HG03159 (cell line): ENCODE measurements at regions not wholly inside any gene's neighbourhood (a gene's known extent, or its start where the extent isn't known, plus 50 kb on each side); places are given as distances from the start of the nearest gene placed in this dataset.

Experiments used
- ATAC-seq: cut with Tn5 transposase; IDR thresholded peaks from one replicate; pipeline ENCODE4 v1.9.1; 2021; ENCODE audit warnings: mild to moderate bottlenecking, moderate library complexity; ENCODE audit not compliant: unreplicated experiment

DNA sequence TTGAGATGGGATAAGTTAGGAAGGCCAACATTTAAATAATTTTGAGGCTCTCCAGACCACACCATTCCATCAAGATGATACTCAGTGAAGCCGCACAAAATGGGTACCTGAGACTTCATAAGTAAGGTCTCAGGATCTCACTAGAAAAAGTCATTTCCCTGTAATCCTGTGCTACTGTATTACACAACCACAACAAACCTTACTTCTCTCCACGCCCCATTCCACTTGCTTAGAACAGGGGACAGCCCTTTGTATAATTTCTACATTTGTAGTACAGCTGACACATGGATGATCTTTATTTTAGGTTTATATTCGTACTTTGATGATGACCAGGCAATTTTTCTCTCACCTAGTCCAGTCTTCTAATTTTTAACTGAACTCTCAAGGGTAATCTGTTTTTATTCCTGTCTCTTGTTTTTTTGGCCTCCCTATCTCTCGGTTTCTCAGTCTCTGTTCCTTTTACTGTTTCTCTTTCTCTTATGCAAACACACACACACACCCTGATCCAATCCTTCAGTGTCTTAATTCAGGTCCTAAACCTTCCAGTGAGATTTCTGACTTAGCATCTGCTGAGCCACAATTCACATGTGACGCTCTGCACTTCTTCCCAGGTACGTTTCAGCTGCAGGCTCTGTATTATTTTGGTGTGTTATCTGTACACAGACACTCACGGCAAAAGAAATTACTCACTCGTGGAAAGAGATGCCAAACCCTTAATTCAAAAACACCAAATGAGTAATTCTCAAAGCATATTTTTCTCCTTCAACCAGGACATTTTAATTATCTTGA is 223.2 kb upstream of the THBS1 start:
- ATAC-seq, result no peak

DNA sequence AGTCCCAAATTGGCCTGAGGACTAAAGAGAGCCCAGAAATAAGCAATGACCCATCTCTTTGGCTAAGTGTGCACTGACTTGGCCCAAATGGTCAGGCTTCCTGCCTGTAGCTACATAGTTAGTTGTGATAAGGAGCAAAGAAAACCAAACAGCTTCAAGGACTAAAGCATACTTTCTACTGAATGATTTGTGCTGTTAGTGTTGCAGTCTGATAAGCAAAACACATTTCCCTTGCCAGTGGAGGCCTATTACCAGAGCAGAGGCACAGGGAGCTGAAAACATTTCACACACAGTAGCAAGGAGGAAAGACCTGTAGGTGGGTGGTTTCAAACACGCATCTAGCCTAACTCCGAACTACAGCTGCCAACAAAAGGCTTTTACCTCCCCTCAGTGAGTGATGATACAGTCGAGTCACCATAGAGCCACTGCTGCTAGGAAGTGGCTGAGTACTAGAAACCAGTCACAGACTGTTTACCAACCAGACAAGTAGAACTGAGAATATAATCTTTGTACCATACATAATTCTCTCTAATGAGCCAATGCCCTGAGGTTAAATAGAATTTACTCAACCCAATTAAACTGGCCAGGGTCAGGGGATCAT is 222.3 kb upstream of the THBS1 start:
- ATAC-seq, result no peak

DNA sequence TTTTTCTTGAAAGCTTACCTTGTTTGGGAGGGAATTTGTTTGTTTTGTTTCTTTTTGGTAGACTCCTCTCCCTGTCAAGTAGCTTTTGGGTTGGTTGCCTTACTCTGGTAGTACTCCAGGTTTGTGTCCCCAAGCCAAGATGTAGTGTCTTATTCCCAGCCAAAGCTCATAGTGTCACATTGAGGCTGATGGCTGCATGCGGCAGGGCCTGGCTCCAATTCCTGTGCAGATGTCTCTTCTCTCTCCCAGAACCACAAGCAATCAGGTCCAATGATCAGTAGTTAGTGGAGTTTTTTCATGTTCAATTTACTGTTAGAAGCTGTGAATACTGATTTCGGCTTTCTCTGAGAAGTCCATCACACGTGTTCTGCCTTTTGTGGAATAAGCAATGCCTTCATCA is 221.1 kb upstream of the THBS1 start:
- no peak for ATAC-seq

DNA sequence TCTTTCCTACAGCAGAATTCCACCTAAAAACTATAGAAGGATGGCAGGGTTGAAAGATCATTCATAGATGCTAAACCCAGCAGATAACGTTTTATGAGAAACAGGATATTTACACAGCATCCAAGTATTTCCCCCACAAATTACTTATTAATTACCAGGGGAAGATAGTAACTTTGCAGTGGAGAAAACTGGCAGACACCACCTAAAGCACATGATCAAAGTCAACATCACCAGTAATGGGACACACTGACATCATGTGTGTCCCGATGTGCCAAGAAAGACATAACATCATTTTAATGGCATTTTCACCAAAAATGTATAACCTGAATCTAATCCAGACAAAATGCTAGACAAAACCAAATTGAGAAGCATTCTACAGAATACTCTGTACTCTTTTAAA is 220.4 kb upstream of the THBS1 start:
- no peak for ATAC-seq

DNA sequence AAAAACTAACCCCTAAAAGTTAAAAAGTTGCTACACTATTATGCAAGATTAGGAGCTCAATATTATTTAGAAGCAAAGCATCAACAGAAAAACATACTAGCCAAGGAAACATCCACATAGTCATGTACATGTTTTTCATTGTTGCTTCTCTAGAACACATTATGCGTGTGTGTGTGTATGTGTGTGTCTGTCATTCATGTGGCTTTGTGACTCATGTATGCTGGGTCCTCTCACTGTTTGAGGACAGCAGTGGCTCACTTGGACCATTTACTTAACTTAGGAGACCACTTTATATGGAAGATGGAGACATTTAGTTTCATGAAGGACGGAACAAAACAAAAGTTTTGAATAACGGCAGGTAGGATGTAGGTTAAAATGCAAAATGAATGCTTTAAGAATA is 219.4 kb upstream of the THBS1 start:
- ATAC-seq, result no peak

DNA sequence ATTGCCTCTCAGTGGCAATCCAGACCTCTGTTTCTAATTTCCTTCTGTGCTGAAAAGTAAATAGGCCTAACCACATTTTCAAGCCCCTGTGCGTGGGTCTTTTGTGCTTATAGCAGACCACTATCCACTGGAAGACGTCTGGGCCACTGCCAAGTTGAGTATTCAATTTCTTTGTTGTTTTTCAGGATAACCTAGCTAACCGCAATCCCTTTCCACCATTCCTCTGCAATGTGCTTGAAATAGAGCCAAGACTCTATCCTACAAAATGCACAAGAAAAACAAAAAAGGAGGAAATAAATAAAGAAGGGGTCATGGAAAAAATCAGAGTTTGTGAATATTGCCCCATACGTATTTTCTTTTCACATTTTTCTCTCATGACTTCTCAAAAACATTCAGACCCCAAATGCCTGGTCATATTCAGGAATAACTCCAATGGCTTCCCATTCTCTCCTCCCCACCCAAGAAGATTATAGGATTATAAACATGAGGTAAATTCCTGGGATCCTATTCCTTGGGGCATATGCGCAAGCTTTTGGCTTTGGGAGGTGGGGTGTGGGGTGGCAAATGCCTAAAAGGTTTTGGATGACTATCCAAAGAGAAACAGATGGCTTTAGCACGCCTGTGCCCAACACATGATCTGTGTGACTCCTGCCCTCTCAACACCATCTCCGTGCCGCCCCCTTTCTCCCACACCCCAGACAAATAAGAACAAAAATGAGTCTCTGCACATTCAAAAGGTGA is 217.9 kb upstream of the THBS1 start:
- no peak for ATAC-seq

DNA sequence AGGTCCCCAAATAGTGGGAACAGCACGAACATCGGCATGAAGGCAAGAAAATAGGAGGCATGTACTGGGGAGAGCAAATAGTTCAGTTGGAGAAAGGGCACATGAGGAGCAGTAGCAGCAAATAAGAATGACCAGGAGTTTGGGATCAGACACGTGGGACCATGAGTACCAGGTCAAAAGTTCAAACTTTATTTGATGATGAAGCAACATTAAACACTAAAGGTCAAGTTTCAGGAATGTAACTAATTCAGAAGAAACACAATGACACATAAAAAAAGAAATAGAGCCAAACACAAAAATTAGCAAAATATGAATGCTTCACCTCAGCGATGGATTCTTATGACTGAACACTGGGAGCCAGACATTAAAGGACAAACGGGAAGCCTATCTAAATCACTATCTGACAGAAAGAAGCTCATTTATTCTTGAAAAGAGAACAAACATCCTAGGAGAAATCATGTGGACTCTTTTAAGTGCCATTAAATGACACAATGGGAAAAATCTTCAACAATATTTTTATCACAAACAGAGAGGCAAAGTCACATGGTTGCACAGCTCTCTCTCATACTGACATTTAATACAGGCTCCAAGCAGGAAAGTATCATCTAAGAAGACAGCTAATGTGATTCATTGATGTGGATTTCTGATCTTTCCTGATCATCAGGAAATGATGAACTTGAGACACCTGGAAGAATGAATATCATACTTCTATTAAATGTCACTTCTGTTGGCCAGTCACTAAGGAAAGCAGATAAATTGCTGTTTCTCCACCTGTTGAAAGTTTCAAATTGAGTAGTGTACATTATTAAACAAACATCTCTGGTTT is 216.9 kb upstream of the THBS1 start:
- ATAC-seq, result no peak

DNA sequence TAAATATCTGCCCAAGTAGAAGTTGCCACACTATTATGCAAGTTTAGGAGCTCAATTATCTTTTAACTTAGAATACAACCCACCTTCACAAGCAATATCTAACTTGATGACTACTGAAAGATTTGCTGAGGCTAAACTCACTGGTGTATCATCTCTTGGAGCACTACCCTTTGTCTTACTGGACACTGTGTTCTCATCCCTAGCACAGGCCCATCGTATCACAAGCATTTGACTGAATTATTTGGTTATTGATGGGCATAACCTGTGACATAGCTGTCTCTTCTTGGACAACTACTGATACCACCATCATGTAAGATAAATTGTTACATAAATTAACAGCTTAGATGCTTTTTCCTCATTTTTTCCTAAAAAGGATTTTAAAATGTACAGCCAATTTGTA is 216.2 kb upstream of the THBS1 start:
- ATAC-seq, result no peak

DNA sequence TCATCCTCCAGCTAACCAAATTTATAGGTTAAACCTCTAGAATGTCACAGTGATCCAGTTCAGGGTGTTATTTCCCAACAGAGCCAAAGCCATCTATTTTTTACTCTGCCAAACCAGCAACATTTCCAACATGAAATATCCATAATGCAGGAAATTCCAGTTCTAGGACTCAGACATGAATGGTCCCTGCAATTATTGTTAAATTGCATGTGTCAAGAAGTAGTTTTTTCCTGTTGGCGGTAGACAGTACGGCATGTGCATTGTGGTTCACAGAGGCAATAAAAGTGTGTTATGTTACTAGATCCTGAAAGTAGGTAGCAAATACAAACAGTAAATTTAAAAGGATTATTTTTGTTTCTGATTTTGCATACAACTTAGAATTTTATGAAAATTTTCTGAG is 215.7 kb upstream of the THBS1 start:
- no peak for ATAC-seq

DNA sequence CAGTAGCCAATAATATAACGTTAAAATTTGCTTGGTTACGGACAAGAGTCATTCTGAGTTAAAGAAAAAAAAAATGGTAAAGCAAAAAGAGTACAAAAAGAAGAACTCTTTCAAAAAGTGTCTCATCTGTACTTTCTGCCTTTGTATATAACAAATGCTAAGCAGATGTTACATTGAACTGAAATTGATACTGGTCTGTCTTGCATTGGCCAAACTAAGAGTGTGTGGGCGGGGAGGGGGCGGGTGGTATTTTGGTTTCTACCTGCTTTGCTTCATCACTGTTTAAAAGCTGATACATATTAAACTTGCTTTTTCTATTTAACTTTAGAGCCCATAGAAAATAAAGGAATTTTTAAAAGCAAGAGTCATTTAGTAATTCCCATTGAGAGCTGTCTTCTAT is 215.0 kb upstream of the THBS1 start:
- ATAC-seq, result no peak

DNA sequence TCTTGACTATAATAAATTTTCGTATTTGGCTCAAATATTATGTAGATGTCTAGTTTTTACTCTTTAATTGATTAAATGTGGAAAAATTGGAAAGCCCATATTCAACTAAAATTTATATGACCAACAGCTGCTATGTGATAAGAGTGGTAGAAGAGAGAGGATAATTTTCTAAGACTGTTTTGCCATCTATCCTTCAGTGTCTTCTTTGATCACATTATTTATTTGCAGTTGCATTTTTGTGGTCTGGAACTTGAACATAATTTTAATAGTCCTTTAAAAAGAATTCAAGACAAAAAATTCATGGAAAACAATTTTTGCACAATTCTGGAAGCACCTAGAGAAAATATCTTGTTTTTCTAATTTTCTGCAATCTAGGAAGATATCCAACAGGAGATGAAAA is 213.3 kb upstream of the THBS1 start:
- ATAC-seq, result no peak

DNA sequence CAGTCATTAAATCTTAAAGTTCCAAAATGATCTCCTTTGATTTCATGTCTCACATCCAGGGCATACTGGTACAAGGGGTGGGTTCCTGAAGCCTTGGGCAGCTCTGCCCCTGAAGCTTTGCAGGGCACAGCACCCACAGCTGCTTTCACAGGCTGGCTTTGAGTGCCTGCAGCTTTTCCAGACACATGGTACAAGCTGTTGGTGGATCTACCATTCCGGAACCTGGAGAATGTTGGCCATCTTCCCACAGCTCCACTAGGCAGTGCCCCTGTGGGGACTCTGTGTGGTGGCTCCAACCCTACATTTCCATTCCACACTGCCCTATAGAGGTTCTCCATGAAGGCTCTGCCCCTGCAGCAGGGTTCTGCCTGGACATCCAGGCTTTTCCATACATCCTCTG is 211.1 kb upstream of the THBS1 start:
- ATAC-seq, result no peak

DNA sequence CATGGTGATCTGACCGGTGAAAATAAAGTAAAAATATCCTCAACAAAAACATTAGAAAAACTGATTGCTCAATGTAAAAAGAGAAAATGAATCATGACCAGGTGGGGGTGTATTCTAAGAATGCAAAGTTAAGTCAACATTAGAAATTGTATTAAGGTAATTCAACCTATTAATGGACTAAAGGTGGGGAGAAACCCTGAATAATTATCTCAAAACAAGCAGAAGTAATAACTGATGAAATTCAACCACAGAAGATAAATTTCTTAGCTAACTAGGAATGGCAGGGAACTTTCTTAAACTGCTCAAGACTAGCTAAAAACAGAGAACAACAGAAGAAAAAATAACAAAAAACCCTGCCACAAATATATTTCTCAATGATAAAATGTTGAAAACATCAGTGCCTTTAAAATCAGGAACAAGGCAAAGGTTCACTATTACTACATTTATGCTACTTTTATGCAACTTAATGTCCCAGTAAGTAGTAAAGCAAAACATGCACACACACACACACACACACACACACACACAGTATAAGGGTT is 204.4 kb upstream of the THBS1 start:
- no peak for ATAC-seq

DNA sequence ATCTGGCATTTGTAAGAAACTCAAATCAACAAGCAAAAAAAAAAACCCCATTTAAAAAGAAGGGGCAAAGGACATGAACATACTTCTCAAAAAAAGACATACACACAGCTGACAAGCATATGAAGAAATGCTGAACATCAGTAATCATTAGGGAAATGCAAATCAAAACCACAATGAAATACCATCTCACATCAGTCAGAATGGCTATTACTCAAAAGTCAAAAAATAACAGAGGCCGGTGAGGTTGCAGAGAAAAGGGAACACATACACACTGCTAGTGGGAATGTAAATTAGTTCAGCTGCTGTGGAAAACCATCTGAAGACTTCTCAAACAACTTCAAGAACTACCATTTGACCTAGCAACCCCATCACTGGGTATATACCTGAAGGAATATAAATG is 199.4 kb upstream of the THBS1 start:
- ATAC-seq, result peak; percentile 68

DNA sequence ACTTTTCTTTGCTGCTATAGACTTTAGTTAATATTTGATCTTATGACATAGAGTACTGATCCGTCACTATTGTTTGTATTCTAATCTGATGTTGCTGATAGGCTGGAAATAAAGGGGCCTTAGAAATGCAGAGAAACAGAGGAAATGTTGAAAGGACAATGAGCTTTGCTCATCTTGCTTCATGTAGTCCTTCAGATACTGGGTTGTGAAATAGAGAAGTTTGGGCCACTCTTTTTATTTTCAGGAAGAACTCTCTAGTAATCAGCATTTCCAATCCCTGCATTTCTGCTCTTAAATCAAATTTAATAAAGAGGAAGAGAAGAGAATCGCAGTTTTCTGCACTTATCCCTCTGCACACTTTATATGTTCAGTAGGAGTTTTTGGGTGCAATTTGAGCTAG is 192.8 kb upstream of the THBS1 start:
- ATAC-seq, result no peak

DNA sequence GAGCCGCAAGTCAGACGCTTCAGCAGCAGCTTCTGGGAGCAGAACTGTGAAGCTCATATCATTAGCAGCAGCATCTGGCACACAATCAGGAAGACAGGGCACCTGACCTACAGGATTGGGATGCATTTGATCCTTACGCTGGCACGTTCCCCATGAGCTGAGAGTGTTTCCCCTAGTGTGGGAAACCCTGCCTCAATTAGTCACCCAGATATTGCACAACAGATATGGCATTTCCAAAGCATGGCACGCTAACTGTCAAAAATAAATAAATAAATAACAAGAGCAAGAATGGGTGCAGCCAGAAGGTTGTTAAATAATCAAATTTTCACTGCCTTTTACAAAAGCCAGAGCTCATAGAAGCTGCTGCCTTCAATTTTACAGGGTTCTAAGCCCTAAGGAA is 189.6 kb upstream of the THBS1 start:
- no peak for ATAC-seq

DNA sequence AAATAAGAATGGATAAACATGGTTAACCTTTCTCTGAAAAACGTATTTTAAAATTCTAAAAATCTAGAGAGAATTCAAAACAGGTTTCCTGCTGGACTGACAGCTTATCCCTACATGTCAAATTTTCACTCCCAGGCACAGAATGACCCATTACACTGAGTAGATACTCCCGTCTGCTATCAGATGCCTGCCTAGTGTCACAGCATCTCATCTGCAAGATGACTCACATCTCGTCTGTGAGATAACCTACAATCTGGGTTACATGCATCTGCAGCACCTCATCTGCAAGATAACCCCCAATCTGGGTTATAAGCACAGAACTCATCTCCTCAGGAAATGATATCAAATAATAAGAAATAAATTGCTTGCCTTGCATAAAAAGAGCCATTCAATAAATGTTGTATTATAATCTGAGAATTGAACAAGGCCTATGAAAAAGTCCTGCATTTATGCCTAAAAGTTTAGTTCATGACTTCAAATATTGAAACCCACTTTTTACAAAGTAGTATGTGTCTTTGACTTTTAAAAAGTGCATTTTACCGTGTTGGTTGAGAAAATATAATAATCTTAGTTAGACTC is 188.3 kb upstream of the THBS1 start:
- ATAC-seq, result no peak

DNA sequence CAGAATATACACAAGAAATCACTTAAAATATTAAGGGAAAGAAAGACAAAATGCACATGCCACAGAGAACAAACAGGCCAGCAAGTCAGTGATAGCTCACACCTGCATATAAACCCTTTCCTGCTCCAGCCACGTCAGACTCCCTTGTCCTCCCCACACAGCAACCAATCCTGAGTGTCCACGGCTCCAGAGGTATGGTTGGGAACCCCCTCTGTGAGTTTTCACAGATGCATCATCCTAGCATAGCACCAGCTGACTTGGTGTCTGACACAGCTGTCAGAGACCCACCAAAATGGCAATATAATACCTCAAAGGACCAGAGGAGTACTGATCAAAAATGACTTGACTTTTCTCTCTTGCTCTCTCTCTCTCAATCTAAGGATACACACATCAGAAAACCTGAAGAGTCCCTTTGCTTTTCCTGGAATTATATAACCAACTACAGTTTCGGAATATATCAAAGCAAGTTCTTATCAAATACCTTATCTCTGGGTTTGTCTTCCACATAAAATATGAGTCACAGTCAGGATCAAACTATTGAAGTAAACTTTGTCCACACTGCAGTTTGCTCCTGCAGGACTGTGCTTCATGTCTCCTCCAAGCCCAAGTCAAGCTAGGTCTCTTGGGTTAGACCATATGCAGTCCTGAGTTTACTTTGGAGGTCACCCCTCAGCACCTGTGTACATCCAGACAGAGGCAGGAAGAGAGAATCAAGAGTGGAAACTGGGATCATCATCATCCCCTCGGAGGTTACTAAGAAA is 187.1 kb upstream of the THBS1 start:
- ATAC-seq, result no peak

DNA sequence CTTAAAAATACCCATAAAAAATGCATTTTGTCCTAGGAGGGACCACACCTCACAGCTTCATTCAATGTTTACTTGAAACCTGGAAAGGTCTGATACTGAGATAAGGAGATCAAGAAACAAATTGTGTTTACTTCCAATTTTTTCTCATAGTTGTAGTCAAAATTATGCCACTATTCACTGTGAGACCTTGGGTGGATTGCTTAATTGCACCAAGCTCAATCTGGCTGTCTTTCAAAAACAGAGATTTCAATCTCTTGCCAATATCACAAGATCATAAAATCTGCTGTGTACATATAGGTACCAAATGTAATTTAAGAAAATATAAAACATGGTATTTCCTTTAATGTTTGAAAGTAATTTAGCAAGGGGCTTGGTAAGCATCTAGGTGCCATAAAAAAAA is 186.4 kb upstream of the THBS1 start:
- ATAC-seq, result no peak
